ENCODE measurements at regions not wholly inside any gene's neighbourhood (a gene's known extent, or its start where the extent isn't known, plus 50 kb on each side); places are given as distances from the start of the nearest gene placed in this dataset.

DNA sequence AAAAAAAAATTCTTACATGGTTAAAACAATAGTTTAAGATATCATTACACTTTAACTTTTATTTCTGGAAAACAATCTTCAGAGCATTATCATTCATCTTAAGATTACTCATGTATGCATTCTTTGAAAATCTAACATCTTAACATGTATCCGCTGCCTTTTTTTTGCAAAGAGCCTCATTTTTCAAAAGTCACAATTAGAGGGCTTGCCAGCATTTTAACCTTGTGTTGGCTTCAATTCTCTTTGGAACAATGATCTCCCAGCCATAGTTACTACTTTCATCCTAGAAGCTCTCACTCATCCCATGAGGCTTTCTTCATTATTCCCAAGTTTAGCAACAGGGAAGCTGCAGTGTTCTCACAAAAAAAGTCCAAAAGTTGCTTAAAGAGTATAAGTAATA is 330.8 kb downstream of the BCKDHB start (continued):
- TF ChIP-seq, protein P1, sequence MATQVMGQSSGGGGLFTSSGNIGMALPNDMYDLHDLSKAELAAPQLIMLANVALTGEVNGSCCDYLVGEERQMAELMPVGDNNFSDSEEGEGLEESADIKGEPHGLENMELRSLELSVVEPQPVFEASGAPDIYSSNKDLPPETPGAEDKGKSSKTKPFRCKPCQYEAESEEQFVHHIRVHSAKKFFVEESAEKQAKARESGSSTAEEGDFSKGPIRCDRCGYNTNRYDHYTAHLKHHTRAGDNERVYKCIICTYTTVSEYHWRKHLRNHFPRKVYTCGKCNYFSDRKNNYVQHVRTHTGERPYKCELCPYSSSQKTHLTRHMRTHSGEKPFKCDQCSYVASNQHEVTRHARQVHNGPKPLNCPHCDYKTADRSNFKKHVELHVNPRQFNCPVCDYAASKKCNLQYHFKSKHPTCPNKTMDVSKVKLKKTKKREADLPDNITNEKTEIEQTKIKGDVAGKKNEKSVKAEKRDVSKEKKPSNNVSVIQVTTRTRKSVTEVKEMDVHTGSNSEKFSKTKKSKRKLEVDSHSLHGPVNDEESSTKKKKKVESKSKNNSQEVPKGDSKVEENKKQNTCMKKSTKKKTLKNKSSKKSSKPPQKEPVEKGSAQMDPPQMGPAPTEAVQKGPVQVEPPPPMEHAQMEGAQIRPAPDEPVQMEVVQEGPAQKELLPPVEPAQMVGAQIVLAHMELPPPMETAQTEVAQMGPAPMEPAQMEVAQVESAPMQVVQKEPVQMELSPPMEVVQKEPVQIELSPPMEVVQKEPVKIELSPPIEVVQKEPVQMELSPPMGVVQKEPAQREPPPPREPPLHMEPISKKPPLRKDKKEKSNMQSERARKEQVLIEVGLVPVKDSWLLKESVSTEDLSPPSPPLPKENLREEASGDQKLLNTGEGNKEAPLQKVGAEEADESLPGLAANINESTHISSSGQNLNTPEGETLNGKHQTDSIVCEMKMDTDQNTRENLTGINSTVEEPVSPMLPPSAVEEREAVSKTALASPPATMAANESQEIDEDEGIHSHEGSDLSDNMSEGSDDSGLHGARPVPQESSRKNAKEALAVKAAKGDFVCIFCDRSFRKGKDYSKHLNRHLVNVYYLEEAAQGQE (tag by site-specific recombination; IDR thresholded peaks at IDR 0.05) = no peak
- TF ChIP-seq KLF8 (tag by site-specific recombination; IDR thresholded peaks at IDR 0.05) = no peak

DNA sequence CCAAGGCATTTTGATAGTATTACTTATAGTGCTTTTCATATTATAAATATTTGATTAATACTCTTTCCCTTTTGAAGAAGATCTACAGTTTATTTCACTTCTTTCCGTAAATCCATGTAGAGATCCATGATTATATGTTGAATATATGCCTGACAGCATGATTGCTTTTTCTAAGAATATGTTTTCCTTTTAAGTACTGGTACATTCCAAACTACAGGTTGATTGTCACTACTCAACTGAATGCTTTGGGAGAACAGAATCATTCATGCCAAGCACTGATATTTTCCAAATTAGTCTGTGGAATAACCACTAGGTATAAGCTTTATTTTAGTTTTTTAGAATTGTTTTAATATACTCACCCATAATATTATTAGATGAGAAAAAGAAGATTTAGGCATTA is 330.2 kb downstream of the BCKDHB start:
- Histone ChIP-seq H3K4me3 (ENCODE audit: low read depth, low read length) (no peak overlapping the region), H3K9me3 (ENCODE audit: control insufficient read depth, insufficient read depth, low read depth, low read length) (no peaks in the 10 kb centered on the region), H3K27ac (ENCODE audit: extremely low read depth, low read depth, low read length) (no peak overlapping the region), H3K4me1 (ENCODE audit: control insufficient read depth, insufficient read depth, low read length) (no peaks in the 10 kb centered on the region), H3K36me3 (ENCODE audit: control insufficient read depth in 2 of 2, insufficient read depth in 1 of 2, low read length in 2 of 2) (no peaks in the 10 kb centered on the region)
- POLR2A ChIA-PET = no interaction called here
- CTCF ChIA-PET = no interaction called here
- TF ChIP-seq KLF9 (tag by site-specific recombination; IDR thresholded peaks at IDR 0.05; ENCODE audit: low read depth) (no peak), ZNF391 (tag by site-specific recombination; IDR thresholded peaks at IDR 0.05; ENCODE audit: borderline replicate concordance, low read depth) (no peak), ZBTB17 (tag by site-specific recombination; IDR thresholded peaks at IDR 0.05) (no peak)
- TF ChIP-seq, protein P2, sequence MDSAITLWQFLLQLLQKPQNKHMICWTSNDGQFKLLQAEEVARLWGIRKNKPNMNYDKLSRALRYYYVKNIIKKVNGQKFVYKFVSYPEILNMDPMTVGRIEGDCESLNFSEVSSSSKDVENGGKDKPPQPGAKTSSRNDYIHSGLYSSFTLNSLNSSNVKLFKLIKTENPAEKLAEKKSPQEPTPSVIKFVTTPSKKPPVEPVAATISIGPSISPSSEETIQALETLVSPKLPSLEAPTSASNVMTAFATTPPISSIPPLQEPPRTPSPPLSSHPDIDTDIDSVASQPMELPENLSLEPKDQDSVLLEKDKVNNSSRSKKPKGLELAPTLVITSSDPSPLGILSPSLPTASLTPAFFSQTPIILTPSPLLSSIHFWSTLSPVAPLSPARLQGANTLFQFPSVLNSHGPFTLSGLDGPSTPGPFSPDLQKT (IDR thresholded peaks at IDR 0.05; ENCODE audit: borderline replicate concordance, low read depth, low read length) = no peak
- TF ChIP-seq, protein P3, sequence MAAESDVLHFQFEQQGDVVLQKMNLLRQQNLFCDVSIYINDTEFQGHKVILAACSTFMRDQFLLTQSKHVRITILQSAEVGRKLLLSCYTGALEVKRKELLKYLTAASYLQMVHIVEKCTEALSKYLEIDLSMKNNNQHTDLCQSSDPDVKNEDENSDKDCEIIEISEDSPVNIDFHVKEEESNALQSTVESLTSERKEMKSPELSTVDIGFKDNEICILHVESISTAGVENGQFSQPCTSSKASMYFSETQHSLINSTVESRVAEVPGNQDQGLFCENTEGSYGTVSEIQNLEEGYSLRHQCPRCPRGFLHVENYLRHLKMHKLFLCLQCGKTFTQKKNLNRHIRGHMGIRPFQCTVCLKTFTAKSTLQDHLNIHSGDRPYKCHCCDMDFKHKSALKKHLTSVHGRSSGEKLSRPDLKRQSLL (tag by site-specific recombination; IDR thresholded peaks at IDR 0.05) = no peak

DNA sequence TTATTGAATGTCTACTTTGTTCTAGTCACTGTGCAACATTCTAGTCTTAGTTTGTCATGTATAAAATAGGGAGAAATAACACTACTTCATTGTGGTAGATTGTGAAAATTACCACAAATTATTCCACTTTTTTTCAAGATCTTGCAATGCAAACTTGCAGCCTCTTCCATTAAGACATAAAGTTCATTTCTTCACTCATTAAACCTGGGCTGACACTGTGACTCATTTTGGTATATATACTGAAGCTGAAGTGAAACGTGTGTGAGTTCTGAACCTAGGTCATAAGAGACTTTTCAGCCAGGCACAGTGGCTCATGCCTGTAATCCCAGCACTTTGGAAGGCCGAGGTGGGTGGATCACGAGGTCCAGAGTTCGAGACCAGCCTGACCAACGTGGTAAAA is 329.0 kb downstream of the BCKDHB start:
- Histone ChIP-seq H3K4me1 (ENCODE audit: control insufficient read depth, insufficient read depth, low read length) (no peaks in the 10 kb centered on the region), H3K4me3 (ENCODE audit: low read depth, low read length) (no peak overlapping the region), H3K36me3 (ENCODE audit: control insufficient read depth in 2 of 2, insufficient read depth in 1 of 2, low read length in 2 of 2) (no peaks in the 10 kb centered on the region), H3K27ac (ENCODE audit: extremely low read depth, low read depth, low read length) (no peak overlapping the region), H3K9me3 (ENCODE audit: control insufficient read depth, insufficient read depth, low read depth, low read length) (no peaks in the 10 kb centered on the region)
- ChIA-PET CTCF (no interaction called here), POLR2A (no interaction called here)
- TF ChIP-seq, protein P4, sequence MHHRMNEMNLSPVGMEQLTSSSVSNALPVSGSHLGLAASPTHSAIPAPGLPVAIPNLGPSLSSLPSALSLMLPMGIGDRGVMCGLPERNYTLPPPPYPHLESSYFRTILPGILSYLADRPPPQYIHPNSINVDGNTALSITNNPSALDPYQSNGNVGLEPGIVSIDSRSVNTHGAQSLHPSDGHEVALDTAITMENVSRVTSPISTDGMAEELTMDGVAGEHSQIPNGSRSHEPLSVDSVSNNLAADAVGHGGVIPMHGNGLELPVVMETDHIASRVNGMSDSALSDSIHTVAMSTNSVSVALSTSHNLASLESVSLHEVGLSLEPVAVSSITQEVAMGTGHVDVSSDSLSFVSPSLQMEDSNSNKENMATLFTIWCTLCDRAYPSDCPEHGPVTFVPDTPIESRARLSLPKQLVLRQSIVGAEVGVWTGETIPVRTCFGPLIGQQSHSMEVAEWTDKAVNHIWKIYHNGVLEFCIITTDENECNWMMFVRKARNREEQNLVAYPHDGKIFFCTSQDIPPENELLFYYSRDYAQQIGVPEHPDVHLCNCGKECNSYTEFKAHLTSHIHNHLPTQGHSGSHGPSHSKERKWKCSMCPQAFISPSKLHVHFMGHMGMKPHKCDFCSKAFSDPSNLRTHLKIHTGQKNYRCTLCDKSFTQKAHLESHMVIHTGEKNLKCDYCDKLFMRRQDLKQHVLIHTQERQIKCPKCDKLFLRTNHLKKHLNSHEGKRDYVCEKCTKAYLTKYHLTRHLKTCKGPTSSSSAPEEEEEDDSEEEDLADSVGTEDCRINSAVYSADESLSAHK (tag by site-specific recombination; IDR thresholded peaks at IDR 0.05) = no peak
- TF ChIP-seq, protein P5, sequence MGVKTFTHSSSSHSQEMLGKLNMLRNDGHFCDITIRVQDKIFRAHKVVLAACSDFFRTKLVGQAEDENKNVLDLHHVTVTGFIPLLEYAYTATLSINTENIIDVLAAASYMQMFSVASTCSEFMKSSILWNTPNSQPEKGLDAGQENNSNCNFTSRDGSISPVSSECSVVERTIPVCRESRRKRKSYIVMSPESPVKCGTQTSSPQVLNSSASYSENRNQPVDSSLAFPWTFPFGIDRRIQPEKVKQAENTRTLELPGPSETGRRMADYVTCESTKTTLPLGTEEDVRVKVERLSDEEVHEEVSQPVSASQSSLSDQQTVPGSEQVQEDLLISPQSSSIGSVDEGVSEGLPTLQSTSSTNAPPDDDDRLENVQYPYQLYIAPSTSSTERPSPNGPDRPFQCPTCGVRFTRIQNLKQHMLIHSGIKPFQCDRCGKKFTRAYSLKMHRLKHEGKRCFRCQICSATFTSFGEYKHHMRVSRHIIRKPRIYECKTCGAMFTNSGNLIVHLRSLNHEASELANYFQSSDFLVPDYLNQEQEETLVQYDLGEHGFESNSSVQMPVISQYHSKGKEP (tag by site-specific recombination; IDR thresholded peaks at IDR 0.05) = no peak
- TF ChIP-seq, protein P6, sequence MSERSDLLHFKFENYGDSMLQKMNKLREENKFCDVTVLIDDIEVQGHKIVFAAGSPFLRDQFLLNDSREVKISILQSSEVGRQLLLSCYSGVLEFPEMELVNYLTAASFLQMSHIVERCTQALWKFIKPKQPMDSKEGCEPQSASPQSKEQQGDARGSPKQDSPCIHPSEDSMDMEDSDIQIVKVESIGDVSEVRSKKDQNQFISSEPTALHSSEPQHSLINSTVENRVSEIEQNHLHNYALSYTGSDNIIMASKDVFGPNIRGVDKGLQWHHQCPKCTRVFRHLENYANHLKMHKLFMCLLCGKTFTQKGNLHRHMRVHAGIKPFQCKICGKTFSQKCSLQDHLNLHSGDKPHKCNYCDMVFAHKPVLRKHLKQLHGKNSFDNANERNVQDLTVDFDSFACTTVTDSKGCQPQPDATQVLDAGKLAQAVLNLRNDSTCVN (tag by site-specific recombination; optimal IDR thresholded peaks at IDR 0.05) = no peak
- TF ChIP-seq ZBTB20 (tag by site-specific recombination; IDR thresholded peaks at IDR 0.05) = no peak
- no peak for TF ChIP-seq MYNN (tag by site-specific recombination; IDR thresholded peaks at IDR 0.05; ENCODE audit: borderline replicate concordance)
- TF ChIP-seq, protein P3 (tag by site-specific recombination; IDR thresholded peaks at IDR 0.05) = no peak
- TF ChIP-seq, protein P7, sequence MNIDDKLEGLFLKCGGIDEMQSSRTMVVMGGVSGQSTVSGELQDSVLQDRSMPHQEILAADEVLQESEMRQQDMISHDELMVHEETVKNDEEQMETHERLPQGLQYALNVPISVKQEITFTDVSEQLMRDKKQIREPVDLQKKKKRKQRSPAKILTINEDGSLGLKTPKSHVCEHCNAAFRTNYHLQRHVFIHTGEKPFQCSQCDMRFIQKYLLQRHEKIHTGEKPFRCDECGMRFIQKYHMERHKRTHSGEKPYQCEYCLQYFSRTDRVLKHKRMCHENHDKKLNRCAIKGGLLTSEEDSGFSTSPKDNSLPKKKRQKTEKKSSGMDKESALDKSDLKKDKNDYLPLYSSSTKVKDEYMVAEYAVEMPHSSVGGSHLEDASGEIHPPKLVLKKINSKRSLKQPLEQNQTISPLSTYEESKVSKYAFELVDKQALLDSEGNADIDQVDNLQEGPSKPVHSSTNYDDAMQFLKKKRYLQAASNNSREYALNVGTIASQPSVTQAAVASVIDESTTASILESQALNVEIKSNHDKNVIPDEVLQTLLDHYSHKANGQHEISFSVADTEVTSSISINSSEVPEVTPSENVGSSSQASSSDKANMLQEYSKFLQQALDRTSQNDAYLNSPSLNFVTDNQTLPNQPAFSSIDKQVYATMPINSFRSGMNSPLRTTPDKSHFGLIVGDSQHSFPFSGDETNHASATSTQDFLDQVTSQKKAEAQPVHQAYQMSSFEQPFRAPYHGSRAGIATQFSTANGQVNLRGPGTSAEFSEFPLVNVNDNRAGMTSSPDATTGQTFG (tag by site-specific recombination; IDR thresholded peaks at IDR 0.05; ENCODE audit: borderline replicate concordance) = no peak
- no peak for TF ChIP-seq OVOL3 (tag by site-specific recombination; IDR thresholded peaks at IDR 0.05)
- TF ChIP-seq, protein P8, sequence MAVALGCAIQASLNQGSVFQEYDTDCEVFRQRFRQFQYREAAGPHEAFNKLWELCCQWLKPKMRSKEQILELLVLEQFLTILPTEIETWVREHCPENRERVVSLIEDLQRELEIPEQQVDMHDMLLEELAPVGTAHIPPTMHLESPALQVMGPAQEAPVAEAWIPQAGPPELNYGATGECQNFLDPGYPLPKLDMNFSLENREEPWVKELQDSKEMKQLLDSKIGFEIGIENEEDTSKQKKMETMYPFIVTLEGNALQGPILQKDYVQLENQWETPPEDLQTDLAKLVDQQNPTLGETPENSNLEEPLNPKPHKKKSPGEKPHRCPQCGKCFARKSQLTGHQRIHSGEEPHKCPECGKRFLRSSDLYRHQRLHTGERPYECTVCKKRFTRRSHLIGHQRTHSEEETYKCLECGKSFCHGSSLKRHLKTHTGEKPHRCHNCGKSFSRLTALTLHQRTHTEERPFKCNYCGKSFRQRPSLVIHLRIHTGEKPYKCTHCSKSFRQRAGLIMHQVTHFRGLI (tag by site-specific recombination; IDR thresholded peaks at IDR 0.05) = no peak
